HG03139 (cell line): ENCODE measurements at regions not wholly inside any gene's neighbourhood (a gene's known extent, or its start where the extent isn't known, plus 50 kb on each side); places are given as distances from the start of the nearest gene placed in this dataset.
"Not testable (repeated sequence)": the region's sequence is repeated elsewhere in the genome, so short reads cannot be mapped to it uniquely, and the experiment has no call there.

Experiments
- ATAC-seq: cut with Tn5 transposase; IDR thresholded peaks from one replicate; pipeline ENCODE4 v1.9.1; 2021; ENCODE audit not compliant: unreplicated experiment

GRCh38 chr5:109580225-109580624 lies 109.5 kb upstream of the MAN2A1 start:
- ATAC-seq: no peak

GRCh38 chr5:109575506-109575905 lies 114.2 kb upstream of the MAN2A1 start:
- no peak for ATAC-seq

GRCh38 chr5:109574985-109575384 lies 114.7 kb upstream of the MAN2A1 start:
- no peak for ATAC-seq

GRCh38 chr5:109573766-109574165 lies 116.0 kb upstream of the MAN2A1 start:
- ATAC-seq: no peak

GRCh38 chr5:109573256-109573655 lies 116.5 kb upstream of the MAN2A1 start:
- no peak for ATAC-seq

GRCh38 chr5:109571785-109572184 lies 117.9 kb upstream of the MAN2A1 start:
- no peak for ATAC-seq

GRCh38 chr5:109570362-109570874 lies 119.3 kb upstream of the MAN2A1 start:
- no peak for ATAC-seq

- no peak for ATAC-seq
Measured at GRCh38 chr5:109567374-109568044, 122.2 kb upstream of the MAN2A1 start.

GRCh38 chr5:109566361-109566760 lies 123.4 kb upstream of the MAN2A1 start:
- no peak for ATAC-seq

- ATAC-seq: no peak
Measured at GRCh38 chr5:109563739-109564138, 126.0 kb upstream of the MAN2A1 start.

GRCh38 chr5:109563189-109563588 lies 126.5 kb upstream of the MAN2A1 start:
- no peak for ATAC-seq

- no peak for ATAC-seq
Measured at GRCh38 chr5:109562441-109562840, 127.3 kb upstream of the MAN2A1 start.

GRCh38 chr5:109561447-109561846 lies 128.3 kb upstream of the MAN2A1 start:
- ATAC-seq: no peak

GRCh38 chr5:109560554-109560953 lies 129.2 kb upstream of the MAN2A1 start:
- no peak for ATAC-seq

GRCh38 chr5:109558952-109559351 lies 130.8 kb upstream of the MAN2A1 start:
- ATAC-seq: no peak

GRCh38 chr5:109558364-109558763 lies 131.4 kb upstream of the MAN2A1 start:
- ATAC-seq: no peak

GRCh38 chr5:109553846-109554245 lies 135.9 kb upstream of the MAN2A1 start:
- no peak for ATAC-seq

GRCh38 chr5:109551234-109551633 lies 138.5 kb upstream of the MAN2A1 start:
- not testable (repeated sequence) for ATAC-seq

- no peak for ATAC-seq
Measured at GRCh38 chr5:109550077-109550476, 139.7 kb upstream of the MAN2A1 start.

GRCh38 chr5:109546461-109546860 lies 136.7 kb upstream of the PJA2 start:
- no peak for ATAC-seq

- not testable (repeated sequence) for ATAC-seq
Measured at GRCh38 chr5:109544873-109545272, 135.1 kb upstream of the PJA2 start.

GRCh38 chr5:109538692-109539091 lies 128.9 kb upstream of the PJA2 start:
- ATAC-seq: not testable (repeated sequence)

- not testable (repeated sequence) for ATAC-seq
Measured at GRCh38 chr5:109535090-109535489, 125.3 kb upstream of the PJA2 start.
